BLaER1 (cell line): ENCODE measurements at regions not wholly inside any gene's neighbourhood (a gene's known extent, or its start where the extent isn't known, plus 50 kb on each side); places are given as distances from the start of the nearest gene placed in this dataset.

Experiments
- H3K27ac ChIP-seq: shearing (Covaris generic); formaldehyde crosslinking; 2 replicates; pipeline ENCODE4 v1.8.1; 2022
- H3K27me3 ChIP-seq: shearing (Covaris generic); formaldehyde crosslinking; 2 replicates; pipeline ENCODE4 v1.8.1; 2022
- H3K36me3 ChIP-seq: shearing (Covaris generic); formaldehyde crosslinking; 2 replicates; pipeline ENCODE4 v1.8.1; 2022
- H3K4me1 ChIP-seq: shearing (Covaris generic); formaldehyde crosslinking; 2 replicates; pipeline ENCODE4 v1.8.1; 2022
- H3K4me2 ChIP-seq: shearing (Covaris generic); formaldehyde crosslinking; 2 replicates; pipeline ENCODE4 v1.8.1; 2022
- H3K4me3 ChIP-seq: shearing (Covaris generic); formaldehyde crosslinking; 2 replicates; pipeline ENCODE4 v1.8.1; 2022
- H3K9ac ChIP-seq: shearing (Covaris generic); formaldehyde crosslinking; 2 replicates; pipeline ENCODE4 v1.8.1; 2022
- H3K9me3 ChIP-seq: shearing (Covaris generic); formaldehyde crosslinking; 2 replicates; pipeline ENCODE4 v1.8.1; 2022
- H4K20me1 ChIP-seq: shearing (Covaris generic); formaldehyde crosslinking; 2 replicates; pipeline ENCODE4 v1.8.1; 2022
- Cebpa-rat ChIP-seq: shearing (Covaris generic); IDR thresholded peaks from 2 replicates; pipeline ENCODE4 v1.8.1; 2022

DNA sequence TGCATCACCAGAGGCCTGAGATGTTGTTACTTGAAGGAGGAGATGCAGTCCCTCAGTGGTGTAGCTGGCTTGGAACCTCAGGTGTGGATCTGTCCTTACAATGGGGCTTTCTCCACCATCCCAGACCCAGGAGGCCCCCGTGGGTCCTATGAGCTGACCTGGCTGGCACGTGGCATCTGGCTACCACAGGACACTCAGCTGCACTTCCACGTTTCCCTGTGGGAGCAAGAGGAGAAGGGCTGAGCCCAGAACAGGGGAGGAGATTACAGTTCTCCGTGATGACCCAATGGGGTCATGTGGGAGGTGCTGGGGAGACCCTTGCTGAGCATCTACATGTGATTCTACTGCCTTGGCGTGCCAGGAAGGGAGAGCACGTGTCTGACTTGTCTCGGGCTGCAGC is 1448.4 kb downstream of the TBC1D22A start:
- no peaks in the 10 kb centered on the region for H3K4me1 ChIP-seq
- no peaks in the 10 kb centered on the region for H3K27me3 ChIP-seq
- no peak for TF ChIP-seq Cebpa-rat
- no peak overlapping the region for H3K4me2 ChIP-seq
- no peaks in the 10 kb centered on the region for H3K9me3 ChIP-seq
- no peak overlapping the region for H3K9ac ChIP-seq
- no peaks in the 10 kb centered on the region for H3K36me3 ChIP-seq
- no peak overlapping the region for H3K4me3 ChIP-seq
- no peak overlapping the region for H3K27ac ChIP-seq
- H4K20me1 ChIP-seq = no peaks in the 10 kb centered on the region

DNA sequence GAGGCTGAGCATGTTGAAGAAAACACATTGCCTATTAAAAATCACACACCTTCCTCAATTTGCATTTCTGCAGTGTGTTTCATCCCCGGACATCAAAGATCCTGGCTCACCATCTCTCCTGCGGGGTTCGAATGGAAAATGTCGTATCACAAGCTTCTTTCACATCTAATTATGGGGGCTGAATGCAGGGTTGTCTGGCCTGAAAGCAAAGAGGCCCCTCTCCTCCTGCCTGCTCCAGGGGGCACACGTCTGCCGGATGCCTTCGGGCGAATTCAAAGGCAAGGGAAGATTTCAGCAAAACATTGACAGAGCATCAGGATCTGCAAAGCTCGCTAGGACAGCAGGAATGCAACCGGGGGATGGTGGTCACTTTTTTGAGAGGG is 1447.7 kb downstream of the TBC1D22A start:
- H3K9me3 ChIP-seq = no peaks in the 10 kb centered on the region
- no peak overlapping the region for H3K9ac ChIP-seq
- no peak overlapping the region for H3K27ac ChIP-seq
- H3K4me2 ChIP-seq = no peak overlapping the region
- H3K4me1 ChIP-seq = no peaks in the 10 kb centered on the region
- H3K4me3 ChIP-seq = no peak overlapping the region
- H3K27me3 ChIP-seq = no peaks in the 10 kb centered on the region
- no peaks in the 10 kb centered on the region for H4K20me1 ChIP-seq
- no peak for TF ChIP-seq Cebpa-rat
- no peaks in the 10 kb centered on the region for H3K36me3 ChIP-seq

DNA sequence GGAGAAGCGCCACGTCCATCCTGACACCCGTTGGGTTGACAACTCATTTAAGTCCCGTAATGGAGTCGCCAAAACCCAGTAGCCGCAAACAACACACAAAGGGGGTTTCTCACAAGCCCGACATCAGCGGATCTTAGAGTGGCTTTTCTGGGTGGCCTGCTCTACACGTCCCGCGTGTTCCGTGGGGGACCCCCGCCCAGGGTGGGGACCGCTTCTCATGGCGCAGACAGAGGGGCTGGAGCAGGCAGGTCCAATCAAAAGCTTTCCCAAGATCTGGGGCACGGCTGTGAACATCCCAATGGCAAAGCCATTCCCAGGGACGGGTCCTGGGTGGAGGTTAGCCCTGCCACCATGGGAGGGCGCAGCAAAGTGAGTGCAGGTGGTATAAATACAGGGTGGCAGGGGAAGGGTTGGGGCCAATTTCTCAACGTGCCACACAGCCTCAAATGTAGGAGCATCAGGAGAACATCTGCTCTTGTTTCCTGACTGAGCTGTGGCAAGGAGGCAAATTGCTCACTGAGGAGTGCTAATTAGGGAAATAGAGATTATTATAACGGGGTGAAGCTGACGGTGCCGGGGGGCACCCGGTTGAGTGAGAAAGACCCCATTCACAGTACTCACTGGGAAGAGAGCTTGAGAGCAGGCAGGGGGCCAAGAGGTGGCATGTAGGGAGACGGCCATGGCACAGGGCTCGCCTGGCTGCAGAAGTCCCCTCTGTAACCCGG is 1447.2 kb downstream of the TBC1D22A start:
- Histone ChIP-seq H3K9ac (no peak overlapping the region), H3K4me3 (no peak overlapping the region), H4K20me1 (no peaks in the 10 kb centered on the region), H3K9me3 (no peaks in the 10 kb centered on the region), H3K27me3 (no peaks in the 10 kb centered on the region), H3K36me3 (no peaks in the 10 kb centered on the region), H3K27ac (no peak overlapping the region), H3K4me2 (no peak overlapping the region), H3K4me1 (no peaks in the 10 kb centered on the region)
- TF ChIP-seq Cebpa-rat = no peak

DNA sequence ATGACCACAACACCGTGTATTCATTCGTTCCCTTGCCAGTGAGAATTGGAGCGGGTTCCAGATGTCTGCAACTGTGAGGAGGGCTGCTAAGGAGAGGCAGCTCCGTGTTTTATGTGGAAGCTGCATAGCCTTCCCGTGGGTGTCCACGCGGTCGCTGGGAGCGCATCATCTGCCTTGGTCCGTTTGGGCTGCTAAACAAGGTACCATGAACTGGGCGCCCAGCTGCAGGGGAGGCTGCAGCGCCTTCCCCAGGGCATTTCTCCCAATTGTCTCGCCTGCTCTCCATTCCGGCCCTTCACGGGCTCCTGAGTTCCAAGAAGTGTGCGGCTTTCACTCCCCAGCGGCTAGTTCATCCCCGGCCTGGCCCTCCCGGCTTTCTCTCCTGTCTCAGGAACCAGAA is 1446.4 kb downstream of the TBC1D22A start:
- Histone ChIP-seq H3K9me3 (no peaks in the 10 kb centered on the region), H4K20me1 (no peaks in the 10 kb centered on the region), H3K4me2 (no peak overlapping the region), H3K4me1 (no peaks in the 10 kb centered on the region), H3K27ac (no peak overlapping the region), H3K4me3 (no peak overlapping the region), H3K36me3 (no peaks in the 10 kb centered on the region), H3K9ac (no peak overlapping the region), H3K27me3 (no peaks in the 10 kb centered on the region)
- TF ChIP-seq Cebpa-rat = no peak

DNA sequence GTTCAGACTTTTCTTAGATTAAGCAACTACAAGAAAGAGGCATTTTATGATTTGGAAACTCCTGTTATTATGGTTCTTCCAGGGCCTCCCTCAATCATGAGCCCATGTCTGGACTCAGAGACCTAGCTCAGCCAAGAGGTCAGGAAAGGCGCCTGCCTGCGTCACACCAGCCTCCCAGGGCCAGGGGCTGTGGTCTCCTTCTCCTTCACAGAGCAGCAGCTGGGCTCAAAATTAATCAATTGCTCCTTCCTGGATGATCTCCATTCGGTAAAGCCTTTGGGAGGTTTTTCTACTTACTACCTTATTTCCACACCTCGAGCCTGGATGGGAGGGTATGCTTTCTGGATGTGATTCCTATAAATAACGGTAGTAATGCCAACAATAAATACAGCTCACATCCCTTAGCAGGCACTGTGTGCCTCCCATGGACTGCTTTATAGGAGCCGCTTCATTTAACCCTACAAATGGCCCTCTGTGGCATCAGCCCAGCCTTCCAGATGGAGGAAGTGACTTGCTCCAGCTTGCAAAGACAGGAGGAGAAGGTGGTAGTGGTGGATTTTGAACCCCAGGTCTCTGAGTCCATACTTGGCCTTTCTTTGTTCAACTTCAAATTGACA is 1445.6 kb downstream of the TBC1D22A start:
- Histone ChIP-seq H4K20me1 (no peaks in the 10 kb centered on the region), H3K36me3 (no peaks in the 10 kb centered on the region), H3K9ac (no peak overlapping the region), H3K4me2 (no peak overlapping the region), H3K9me3 (no peaks in the 10 kb centered on the region), H3K4me3 (no peak overlapping the region), H3K4me1 (no peaks in the 10 kb centered on the region), H3K27me3 (no peaks in the 10 kb centered on the region), H3K27ac (no peak overlapping the region)
- no peak for TF ChIP-seq Cebpa-rat

DNA sequence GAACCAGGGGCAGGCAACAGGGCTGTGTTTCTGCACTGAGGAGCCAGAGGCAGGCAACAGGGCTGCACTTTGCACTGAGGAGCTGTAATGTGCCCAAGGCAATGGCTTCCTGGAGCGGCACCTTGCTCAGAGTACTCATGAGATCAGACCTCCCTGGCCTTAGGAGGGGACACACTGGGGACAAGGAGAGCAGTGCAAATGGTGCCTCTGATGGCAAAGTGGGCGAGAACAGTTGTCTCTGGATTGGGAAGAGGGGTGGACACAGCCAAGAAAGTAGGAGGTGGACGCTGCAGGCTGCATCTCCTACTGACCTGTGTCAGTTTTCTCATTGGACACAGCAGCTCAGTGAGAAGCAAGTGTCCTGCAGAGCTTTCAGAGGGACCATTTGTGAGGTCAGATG is 1443.3 kb downstream of the TBC1D22A start:
- H3K4me2 ChIP-seq = no peak overlapping the region
- no peaks in the 10 kb centered on the region for H3K27me3 ChIP-seq
- TF ChIP-seq Cebpa-rat = no peak
- no peaks in the 10 kb centered on the region for H3K36me3 ChIP-seq
- H3K9me3 ChIP-seq = no peaks in the 10 kb centered on the region
- H3K9ac ChIP-seq = no peak overlapping the region
- no peaks in the 10 kb centered on the region for H3K4me1 ChIP-seq
- H3K27ac ChIP-seq = no peak overlapping the region
- no peaks in the 10 kb centered on the region for H4K20me1 ChIP-seq
- no peak overlapping the region for H3K4me3 ChIP-seq

DNA sequence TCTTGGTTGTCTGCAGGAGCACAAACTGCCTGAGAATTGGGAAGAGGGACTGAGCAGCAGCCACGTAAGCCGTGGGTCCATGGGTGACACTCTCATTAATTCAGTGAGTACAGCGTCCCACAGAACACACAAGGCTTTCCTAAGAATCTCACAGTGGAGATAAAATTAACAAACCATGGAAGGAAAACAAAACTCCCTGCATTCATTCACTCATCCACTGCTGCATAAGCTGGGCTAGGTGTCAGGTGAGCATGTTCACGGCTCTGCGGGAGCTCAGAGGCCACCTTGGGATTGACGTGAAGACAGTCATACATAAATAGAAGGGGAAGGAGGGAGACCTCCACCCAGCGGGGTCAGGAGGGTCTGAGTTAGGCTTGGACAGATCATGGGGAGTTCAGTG is 1442.7 kb downstream of the TBC1D22A start:
- no peak overlapping the region for H3K4me2 ChIP-seq
- no peak overlapping the region for H3K9ac ChIP-seq
- no peaks in the 10 kb centered on the region for H3K9me3 ChIP-seq
- H3K4me3 ChIP-seq = no peak overlapping the region
- no peaks in the 10 kb centered on the region for H3K36me3 ChIP-seq
- H3K27ac ChIP-seq = no peak overlapping the region
- no peaks in the 10 kb centered on the region for H3K27me3 ChIP-seq
- no peaks in the 10 kb centered on the region for H4K20me1 ChIP-seq
- TF ChIP-seq Cebpa-rat = no peak
- no peaks in the 10 kb centered on the region for H3K4me1 ChIP-seq

DNA sequence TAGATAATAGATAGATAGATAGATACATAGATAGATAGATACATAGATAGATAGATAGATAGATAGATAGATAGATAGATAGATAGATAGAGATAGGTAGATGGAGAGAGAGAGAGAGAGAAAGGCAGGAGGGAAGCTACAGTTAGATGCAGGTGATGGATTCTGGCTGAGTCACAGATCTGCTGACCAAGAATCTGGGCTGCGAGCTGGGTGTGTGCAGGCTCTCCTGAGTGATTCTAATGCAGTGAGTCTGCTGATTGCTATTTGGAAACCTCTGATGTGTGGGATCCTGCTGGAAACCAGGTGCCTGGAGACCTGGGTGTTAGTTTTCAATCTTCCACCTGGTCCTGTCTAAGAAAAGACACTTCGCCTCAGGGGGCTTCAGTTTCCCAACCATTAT is 1441.8 kb downstream of the TBC1D22A start:
- Histone ChIP-seq H3K36me3 (no peaks in the 10 kb centered on the region), H3K4me2 (no peak overlapping the region), H3K4me3 (no peak overlapping the region), H4K20me1 (no peaks in the 10 kb centered on the region), H3K27me3 (no peaks in the 10 kb centered on the region), H3K9me3 (no peaks in the 10 kb centered on the region), H3K4me1 (peaks cover 3% of the 10 kb centered on the region; the same call in 1 of the 2 replicates), H3K9ac (no peak overlapping the region), H3K27ac (no peak overlapping the region)
- TF ChIP-seq Cebpa-rat = no peak

DNA sequence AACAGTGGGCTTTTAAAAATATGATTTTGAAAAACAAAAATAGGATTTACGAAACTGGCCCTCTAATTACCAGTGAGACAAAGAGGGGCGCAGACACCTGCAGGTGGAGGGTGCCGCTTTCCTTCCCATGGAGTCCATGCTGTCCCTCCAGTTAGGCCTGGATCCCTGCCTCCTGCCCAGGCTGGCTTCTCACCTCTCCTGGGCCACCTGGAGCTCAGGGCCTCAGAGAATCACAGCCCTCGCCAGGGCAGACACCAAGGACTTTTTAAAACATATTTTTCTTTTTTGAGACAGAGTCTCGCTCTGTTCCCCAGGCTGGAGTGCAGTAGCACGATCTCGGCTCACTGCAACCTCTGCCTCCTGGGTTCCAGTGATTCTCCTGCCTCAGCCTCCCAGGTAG is 1437.2 kb downstream of the TBC1D22A start:
- Histone ChIP-seq H3K4me2 (no peak overlapping the region), H3K27ac (no peak overlapping the region), H4K20me1 (no peaks in the 10 kb centered on the region), H3K27me3 (no peaks in the 10 kb centered on the region), H3K4me3 (no peak overlapping the region), H3K4me1 (peaks cover 10% of the 10 kb centered on the region; the same call in 1 of the 2 replicates), H3K9ac (no peak overlapping the region), H3K9me3 (no peaks in the 10 kb centered on the region), H3K36me3 (no peaks in the 10 kb centered on the region)
- no peak for TF ChIP-seq Cebpa-rat

DNA sequence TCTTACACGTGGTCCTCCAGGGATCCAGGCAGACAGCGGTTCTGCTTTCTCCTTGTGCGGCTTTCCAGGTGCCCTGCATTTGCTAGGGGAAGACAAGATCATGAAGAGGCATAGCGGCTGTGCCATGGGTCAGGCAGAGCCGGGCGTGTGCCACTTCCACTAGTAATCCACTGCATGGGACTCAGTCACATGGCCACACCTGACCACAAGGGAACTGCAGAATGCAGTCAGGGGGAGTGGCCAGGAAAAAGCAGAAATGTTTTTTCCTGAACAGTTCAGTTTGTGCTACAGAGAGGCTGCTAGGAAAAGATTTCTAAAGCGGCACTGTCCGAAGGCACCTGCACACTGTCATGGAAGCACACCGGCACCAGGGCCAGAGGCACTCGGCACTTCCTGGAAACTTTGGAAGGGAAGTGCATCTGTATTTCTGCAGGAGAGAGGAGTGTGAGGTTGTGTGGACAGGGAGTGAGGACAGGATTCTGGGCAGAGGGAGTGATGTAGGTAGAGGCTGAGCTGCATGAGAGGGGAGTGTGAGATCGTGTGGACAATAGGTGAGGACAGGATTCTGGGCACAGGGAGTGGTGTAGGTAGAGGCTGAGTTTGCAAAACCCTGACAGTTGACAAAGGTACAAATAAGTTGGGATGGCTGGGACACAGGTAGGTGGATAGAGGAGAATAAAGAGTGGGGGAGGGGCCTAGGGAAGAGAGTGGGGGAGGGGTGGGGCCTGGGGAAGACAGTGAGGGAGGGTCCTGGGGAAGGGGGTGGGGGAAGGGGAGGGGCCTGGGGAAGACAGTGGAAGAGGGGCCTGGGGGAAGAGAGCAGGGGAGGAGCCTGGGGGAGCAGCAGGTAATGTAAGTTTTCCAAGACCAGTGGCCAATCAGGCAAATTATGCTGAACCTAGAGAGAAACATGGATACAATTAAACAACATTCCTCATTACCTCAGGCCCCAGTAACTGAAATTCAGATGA is 1436.3 kb downstream of the TBC1D22A start:
- no peaks in the 10 kb centered on the region for H3K9me3 ChIP-seq
- H3K4me1 ChIP-seq = peaks cover 10% of the 10 kb centered on the region; the same call in 1 of the 2 replicates
- no peaks in the 10 kb centered on the region for H3K36me3 ChIP-seq
- no peak overlapping the region for H3K9ac ChIP-seq
- H3K27ac ChIP-seq = no peak overlapping the region
- TF ChIP-seq Cebpa-rat = no peak
- H3K4me2 ChIP-seq = peak overlapping the region; percentile 48
- H4K20me1 ChIP-seq = no peaks in the 10 kb centered on the region
- no peaks in the 10 kb centered on the region for H3K27me3 ChIP-seq
- H3K4me3 ChIP-seq = no peak overlapping the region
